ENCODE measurements at regions not wholly inside any gene's neighbourhood (a gene's known extent, or its start where the extent isn't known, plus 50 kb on each side); places are given as distances from the start of the nearest gene placed in this dataset.

DNA sequence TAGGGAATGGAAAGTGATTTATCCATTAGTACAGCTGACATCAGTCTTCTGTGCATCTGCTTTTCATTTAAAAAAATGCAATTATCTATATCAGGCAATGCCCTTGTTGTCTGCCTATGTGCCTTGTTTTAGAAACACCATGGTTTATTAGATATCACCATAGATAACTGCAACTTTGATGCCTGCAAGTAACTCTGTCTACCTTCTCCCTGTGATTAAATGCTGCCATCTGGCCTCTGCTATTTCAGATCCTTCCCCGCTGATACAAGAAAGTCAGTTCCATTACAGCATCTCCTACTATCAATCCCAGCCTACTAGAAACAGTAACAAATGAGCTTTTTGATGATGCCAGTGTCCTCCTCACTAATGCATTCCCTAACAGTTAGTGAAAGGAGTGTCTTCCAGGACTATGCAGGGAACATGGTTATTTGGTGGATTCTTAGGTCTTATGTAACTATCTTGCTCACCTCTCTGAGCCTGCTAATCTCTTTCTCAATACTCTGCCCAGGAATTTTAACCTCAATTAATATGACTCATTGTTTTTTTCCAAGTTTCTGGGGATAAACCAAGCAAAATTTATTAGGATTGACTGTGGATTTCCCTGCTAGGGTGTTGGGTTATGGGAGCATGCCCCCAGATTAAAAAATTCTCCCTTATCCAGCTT lies 444.9 kb downstream of the RAPGEF2 start:
- DNase-seq: no peak
- H3K4me2 ChIP-seq (ENCODE audit: low read depth, low read length): no peak overlapping the region
- H4K20me1 ChIP-seq (ENCODE audit: insufficient read depth, low read length): no peaks in the 10 kb centered on the region
- TF ChIP-seq, protein P1, sequence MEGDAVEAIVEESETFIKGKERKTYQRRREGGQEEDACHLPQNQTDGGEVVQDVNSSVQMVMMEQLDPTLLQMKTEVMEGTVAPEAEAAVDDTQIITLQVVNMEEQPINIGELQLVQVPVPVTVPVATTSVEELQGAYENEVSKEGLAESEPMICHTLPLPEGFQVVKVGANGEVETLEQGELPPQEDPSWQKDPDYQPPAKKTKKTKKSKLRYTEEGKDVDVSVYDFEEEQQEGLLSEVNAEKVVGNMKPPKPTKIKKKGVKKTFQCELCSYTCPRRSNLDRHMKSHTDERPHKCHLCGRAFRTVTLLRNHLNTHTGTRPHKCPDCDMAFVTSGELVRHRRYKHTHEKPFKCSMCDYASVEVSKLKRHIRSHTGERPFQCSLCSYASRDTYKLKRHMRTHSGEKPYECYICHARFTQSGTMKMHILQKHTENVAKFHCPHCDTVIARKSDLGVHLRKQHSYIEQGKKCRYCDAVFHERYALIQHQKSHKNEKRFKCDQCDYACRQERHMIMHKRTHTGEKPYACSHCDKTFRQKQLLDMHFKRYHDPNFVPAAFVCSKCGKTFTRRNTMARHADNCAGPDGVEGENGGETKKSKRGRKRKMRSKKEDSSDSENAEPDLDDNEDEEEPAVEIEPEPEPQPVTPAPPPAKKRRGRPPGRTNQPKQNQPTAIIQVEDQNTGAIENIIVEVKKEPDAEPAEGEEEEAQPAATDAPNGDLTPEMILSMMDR (IDR thresholded peaks at IDR 0.05; ENCODE audit: low read length): no peak
- TF ChIP-seq EZH2 (optimal IDR thresholded peaks at IDR 0.05; ENCODE audit: low read depth, low read length) (no peak), EZH2phosphoT487 (IDR thresholded peaks at IDR 0.05; ENCODE audit: low read length) (no peak)
- H3F3A ChIP-seq (ENCODE audit: insufficient read depth, low read length): no peaks in the 10 kb centered on the region
- no peaks in the 10 kb centered on the region for H3K9me2 ChIP-seq (replicated peaks; ENCODE audit: insufficient read depth, low read length)
- H2AFZ ChIP-seq (ENCODE audit: low read length): no peak overlapping the region
- H3K36me3 ChIP-seq (replicated peaks; ENCODE audit: insufficient read depth, low read length): no peaks in the 10 kb centered on the region
- no peak overlapping the region for H3K4me3 ChIP-seq (ENCODE audit: low read length)
- H3K9ac ChIP-seq (ENCODE audit: low read length): no peak overlapping the region
- no peaks in the 10 kb centered on the region for H3K27me3 ChIP-seq (replicated peaks; ENCODE audit: insufficient read depth, low read length)
- no peaks in the 10 kb centered on the region for H3K79me2 ChIP-seq (ENCODE audit: low read length)
- H3K4me1 ChIP-seq (ENCODE audit: low read length): no peaks in the 10 kb centered on the region
- no peak overlapping the region for H3K27ac ChIP-seq (ENCODE audit: low read length)
- no peaks in the 10 kb centered on the region for H3K9me3 ChIP-seq (replicated peaks; ENCODE audit: insufficient read depth, low read length)

DNA sequence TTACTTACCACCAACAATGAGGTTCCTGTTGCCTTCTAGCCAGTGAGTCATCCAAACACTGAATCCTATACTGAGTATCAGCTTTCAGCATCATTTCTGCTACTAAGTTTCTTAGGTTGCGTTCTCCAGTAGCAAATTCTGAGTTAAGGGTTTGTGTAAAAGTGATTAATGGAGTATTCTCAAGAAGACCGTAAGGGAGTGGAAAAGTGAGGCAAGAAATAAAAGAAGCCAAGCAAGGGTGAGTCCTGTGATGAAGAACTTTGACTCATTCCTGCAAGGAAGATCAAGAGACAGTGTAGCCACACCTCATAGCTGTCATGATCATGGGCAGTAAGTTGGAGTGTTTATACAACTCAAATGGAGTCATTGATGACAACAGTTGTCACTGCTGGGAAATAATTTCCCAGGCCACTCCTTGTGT lies 446.2 kb downstream of the RAPGEF2 start:
- no peaks in the 10 kb centered on the region for H4K20me1 ChIP-seq (ENCODE audit: insufficient read depth, low read length)
- H3K79me2 ChIP-seq (ENCODE audit: low read length): no peaks in the 10 kb centered on the region
- H3F3A ChIP-seq (ENCODE audit: insufficient read depth, low read length): no peaks in the 10 kb centered on the region
- TF ChIP-seq EZH2phosphoT487 (IDR thresholded peaks at IDR 0.05; ENCODE audit: low read length) (no peak), EZH2 (optimal IDR thresholded peaks at IDR 0.05; ENCODE audit: low read depth, low read length) (no peak)
- H2AFZ ChIP-seq (ENCODE audit: low read length): no peak overlapping the region
- H3K27ac ChIP-seq (ENCODE audit: low read length): no peak overlapping the region
- DNase-seq: no peak
- no peaks in the 10 kb centered on the region for H3K27me3 ChIP-seq (replicated peaks; ENCODE audit: insufficient read depth, low read length)
- no peak overlapping the region for H3K4me3 ChIP-seq (ENCODE audit: low read length)
- H3K9me3 ChIP-seq (replicated peaks; ENCODE audit: insufficient read depth, low read length): no peaks in the 10 kb centered on the region
- no peaks in the 10 kb centered on the region for H3K9me2 ChIP-seq (replicated peaks; ENCODE audit: insufficient read depth, low read length)
- no peak overlapping the region for H3K9ac ChIP-seq (ENCODE audit: low read length)
- H3K36me3 ChIP-seq (replicated peaks; ENCODE audit: insufficient read depth, low read length): no peaks in the 10 kb centered on the region
- H3K4me2 ChIP-seq (ENCODE audit: low read depth, low read length): no peak overlapping the region
- H3K4me1 ChIP-seq (ENCODE audit: low read length): no peaks in the 10 kb centered on the region

DNA sequence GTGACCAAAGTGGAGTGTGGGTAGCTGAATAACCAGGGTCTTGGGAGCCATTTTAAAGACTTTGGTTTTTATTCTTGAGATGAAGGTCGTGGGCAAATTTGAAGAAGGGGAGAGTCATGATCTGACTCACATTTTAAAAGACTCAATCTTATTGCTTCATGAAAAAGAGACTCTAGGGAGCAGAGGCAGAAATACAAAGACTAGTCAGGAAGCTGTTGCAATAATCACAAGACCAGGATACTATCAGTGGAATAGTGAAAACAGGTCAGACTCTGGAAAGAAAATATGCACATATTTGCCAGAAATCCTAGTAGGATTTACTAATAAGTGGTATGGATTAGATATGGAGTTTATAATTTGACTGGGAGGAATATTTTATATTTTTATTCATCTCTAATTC lies 448.4 kb downstream of the RAPGEF2 start:
- Histone ChIP-seq H2AFZ (ENCODE audit: low read length) (no peak overlapping the region), H3K9ac (ENCODE audit: low read length) (no peak overlapping the region), H3K9me2 (replicated peaks; ENCODE audit: insufficient read depth, low read length) (no peaks in the 10 kb centered on the region), H3F3A (ENCODE audit: insufficient read depth, low read length) (no peaks in the 10 kb centered on the region), H3K27me3 (replicated peaks; ENCODE audit: insufficient read depth, low read length) (no peaks in the 10 kb centered on the region), H3K4me1 (ENCODE audit: low read length) (no peaks in the 10 kb centered on the region), H3K27ac (ENCODE audit: low read length) (no peak overlapping the region), H3K36me3 (replicated peaks; ENCODE audit: insufficient read depth, low read length) (no peaks in the 10 kb centered on the region), H3K4me2 (ENCODE audit: low read depth, low read length) (no peak overlapping the region), H3K79me2 (ENCODE audit: low read length) (no peaks in the 10 kb centered on the region), H4K20me1 (ENCODE audit: insufficient read depth, low read length) (no peaks in the 10 kb centered on the region), H3K9me3 (replicated peaks; ENCODE audit: insufficient read depth, low read length) (no peaks in the 10 kb centered on the region), H3K4me3 (ENCODE audit: low read length) (no peak overlapping the region)
- no peak for TF ChIP-seq EZH2phosphoT487 (IDR thresholded peaks at IDR 0.05; ENCODE audit: low read length)
- TF ChIP-seq, protein P1 (IDR thresholded peaks at IDR 0.05; ENCODE audit: low read length): no peak
- no peak for TF ChIP-seq EZH2 (optimal IDR thresholded peaks at IDR 0.05; ENCODE audit: low read depth, low read length)
- no peak for DNase-seq

Data from MM.1S (cell line).